Activated CD4-positive, alpha-beta memory T cell treated with anti-CD3 and anti-CD28 coated beads, Interleukin-2, amount 10 ng/mL, durations not matched to agents 7 days and 5 days (primary cell): ENCODE measurements at regions not wholly inside any gene's neighbourhood (a gene's known extent, or its start where the extent isn't known, plus 50 kb on each side); places are given as distances from the start of the nearest gene placed in this dataset.
"Not testable (repeated sequence)": the region's sequence is repeated elsewhere in the genome, so short reads cannot be mapped to it uniquely, and the experiment has no call there.

Experiments
- CTCF ChIA-PET: fragments of 350-600 bp; sonication (Branson Sonifier 250); formaldehyde crosslinking; loops from one replicate; lab custom pipeline; 2021; ENCODE audit warnings: antibody characterized with exemption, inconsistent platforms; lab: Charles Lee
- POLR2A ChIA-PET: fragments of 350-600 bp; sonication (Branson Sonifier 250); formaldehyde crosslinking; loops from one replicate; lab custom pipeline; 2021; ENCODE audit warnings: antibody characterized with exemption; lab: Charles Lee
- DNase-seq: peaks from one replicate; pipeline ENCODE4 v3.0.0-alpha.2; 2020
- H3K27ac Mint-ChIP-seq: one replicate; pipeline ENCODE4 v1.8.0; 2021; ENCODE audit warnings: mild to moderate bottlenecking, mixed read lengths
- H3K27me3 Mint-ChIP-seq: one replicate; pipeline ENCODE4 v1.8.0; 2021; ENCODE audit warnings: mixed read lengths
- H3K36me3 Mint-ChIP-seq: one replicate; pipeline ENCODE4 v1.8.0; 2021; ENCODE audit warnings: low read depth, mixed read lengths
- H3K4me1 Mint-ChIP-seq: one replicate; pipeline ENCODE4 v1.8.0; 2021; ENCODE audit warnings: mixed read lengths
- H3K4me3 Mint-ChIP-seq: one replicate; pipeline ENCODE4 v1.8.0; 2021; ENCODE audit warnings: mild to moderate bottlenecking, mixed read lengths
- H3K9me3 Mint-ChIP-seq: one replicate; pipeline ENCODE4 v1.8.0; 2021; ENCODE audit warnings: mixed read lengths

DNA sequence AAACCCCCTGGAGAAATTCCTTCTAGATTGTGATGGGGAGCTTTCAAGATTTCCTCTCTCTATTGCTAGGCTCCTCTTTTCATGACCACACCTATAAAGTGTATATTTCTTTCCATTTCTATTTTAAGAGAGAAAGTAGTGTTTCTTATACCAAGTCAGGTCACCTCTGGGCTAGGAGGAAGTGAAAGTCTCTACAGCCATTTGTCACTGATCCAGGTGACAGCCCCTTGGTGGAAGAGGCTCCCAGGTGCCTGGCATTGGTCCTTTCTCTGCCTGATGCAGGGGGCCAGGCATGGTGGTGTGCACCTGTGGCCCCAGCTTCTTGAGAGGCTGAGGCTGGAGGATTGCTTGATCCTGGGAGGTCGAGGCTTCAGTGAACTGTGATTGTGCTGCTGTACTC, 64.7 kb downstream of the DHCR7 start:
- no peaks in the 10 kb centered on the region for H3K4me1 Mint-ChIP-seq
- no peak overlapping the region for H3K27ac Mint-ChIP-seq
- peaks cover 2% of the 10 kb centered on the region for H3K27me3 Mint-ChIP-seq
- ChIA-PET POLR2A (no interaction called here), CTCF (no interaction called here)
- no peak overlapping the region for H3K4me3 Mint-ChIP-seq
- peaks cover 16% of the 10 kb centered on the region for H3K9me3 Mint-ChIP-seq
- H3K36me3 Mint-ChIP-seq: no peaks in the 10 kb centered on the region
- DNase-seq: no peak

DNA sequence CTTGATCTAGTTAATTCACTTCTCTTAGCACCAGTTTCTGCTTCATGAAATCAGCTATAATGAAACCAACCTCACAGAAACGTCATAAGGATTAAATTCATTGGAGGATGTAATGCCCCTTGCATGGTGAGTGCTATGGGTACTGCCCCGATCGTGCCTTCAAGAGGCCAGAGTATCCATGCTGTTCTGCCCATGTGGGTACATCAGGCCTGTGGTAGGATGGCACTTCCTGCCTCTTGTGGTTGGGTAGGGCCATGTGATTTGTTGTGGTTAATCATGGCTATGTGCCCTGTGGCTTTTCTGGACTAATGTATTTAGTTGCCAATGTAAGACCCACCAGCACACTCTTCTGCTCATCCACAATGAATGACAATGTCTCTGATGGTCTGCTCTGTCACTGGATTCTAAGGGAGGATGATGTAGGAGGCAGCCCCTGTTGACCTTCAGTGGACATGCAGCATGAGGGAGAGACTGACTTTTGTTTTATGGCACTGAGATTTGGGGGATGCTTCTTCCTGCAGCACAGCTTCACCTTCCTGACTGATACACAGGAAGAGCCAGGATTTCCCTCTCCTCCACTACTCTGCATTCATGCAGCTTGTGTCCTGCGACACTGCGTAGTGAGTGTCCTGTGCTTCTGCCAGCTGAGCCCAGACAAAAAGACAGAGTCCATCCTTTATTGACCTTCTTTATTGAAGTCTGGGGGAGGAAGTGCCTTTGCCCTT, 66.2 kb downstream of the DHCR7 start:
- H3K9me3 Mint-ChIP-seq: peaks cover 3% of the 10 kb centered on the region
- DNase-seq: no peak
- H3K4me1 Mint-ChIP-seq: no peaks in the 10 kb centered on the region
- POLR2A ChIA-PET: no interaction called here
- peaks cover 2% of the 10 kb centered on the region for H3K27me3 Mint-ChIP-seq
- H3K27ac Mint-ChIP-seq: no peak overlapping the region
- no peak overlapping the region for H3K4me3 Mint-ChIP-seq
- H3K36me3 Mint-ChIP-seq: no peaks in the 10 kb centered on the region
- CTCF ChIA-PET: no interaction called here

DNA sequence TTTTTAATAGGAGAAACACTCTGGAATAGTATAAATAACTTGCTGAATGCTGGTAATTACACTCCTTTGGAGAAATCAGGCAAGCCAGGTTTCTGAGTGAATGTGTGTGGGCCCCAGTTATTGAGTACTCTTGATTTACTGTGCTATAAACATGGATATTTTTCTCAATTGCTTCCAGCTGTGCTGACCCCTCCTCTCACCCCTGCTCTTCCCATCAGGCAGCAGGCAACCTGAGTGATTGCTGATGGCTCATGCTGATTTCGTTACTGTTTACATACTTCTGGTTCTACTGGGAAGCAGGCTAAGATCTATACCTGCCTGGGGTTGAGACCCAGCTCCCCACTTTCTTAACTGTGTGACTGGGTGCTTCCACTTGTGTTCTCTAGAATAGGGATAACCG, 68.5 kb downstream of the DHCR7 start:
- POLR2A ChIA-PET: no interaction called here
- Mint-ChIP-seq H3K9me3 (peaks cover 3% of the 10 kb centered on the region), H3K27me3 (peaks cover 2% of the 10 kb centered on the region), H3K27ac (no peak overlapping the region), H3K36me3 (no peaks in the 10 kb centered on the region), H3K4me3 (no peak overlapping the region), H3K4me1 (no peaks in the 10 kb centered on the region)
- CTCF ChIA-PET: no interaction called here
- no peak for DNase-seq

DNA sequence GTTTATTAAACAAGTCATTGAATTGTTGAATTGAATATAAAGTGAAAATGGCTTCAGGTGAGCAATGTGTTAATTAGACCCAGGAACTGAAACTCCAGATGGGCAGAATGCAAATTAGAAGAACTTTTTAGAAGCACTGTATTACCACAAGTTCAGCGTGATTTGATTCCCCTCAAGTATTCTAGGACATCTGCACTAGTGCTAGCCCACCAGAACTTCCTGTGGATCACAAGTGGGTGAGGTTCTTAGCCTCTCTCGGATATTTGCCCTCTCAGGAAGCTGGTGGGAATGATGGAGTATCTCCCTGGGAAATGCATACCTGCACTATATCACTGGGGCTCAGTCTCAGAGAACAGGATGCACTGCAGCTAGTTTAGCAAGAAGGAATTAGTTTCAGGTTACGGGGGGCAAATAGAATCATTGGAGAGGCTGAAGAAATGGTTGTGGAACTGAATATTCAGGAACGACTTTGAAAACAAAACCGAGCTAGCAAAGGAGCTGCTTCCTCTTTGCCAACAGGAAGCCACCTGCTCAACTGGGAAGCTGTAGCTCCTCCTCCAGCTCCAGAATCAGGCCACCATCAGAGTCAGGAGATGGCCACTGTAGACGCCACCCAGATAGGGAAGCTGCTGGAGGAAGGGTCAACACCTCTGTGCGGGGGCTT, 74.3 kb downstream of the DHCR7 start:
- Mint-ChIP-seq H3K27me3 (peaks cover 2% of the 10 kb centered on the region), H3K36me3 (no peaks in the 10 kb centered on the region), H3K27ac (no peak overlapping the region), H3K4me1 (no peaks in the 10 kb centered on the region), H3K9me3 (peaks cover 1% of the 10 kb centered on the region), H3K4me3 (no peak overlapping the region)
- DNase-seq: no peak
- CTCF ChIA-PET: no interaction called here
- POLR2A ChIA-PET: no interaction called here

DNA sequence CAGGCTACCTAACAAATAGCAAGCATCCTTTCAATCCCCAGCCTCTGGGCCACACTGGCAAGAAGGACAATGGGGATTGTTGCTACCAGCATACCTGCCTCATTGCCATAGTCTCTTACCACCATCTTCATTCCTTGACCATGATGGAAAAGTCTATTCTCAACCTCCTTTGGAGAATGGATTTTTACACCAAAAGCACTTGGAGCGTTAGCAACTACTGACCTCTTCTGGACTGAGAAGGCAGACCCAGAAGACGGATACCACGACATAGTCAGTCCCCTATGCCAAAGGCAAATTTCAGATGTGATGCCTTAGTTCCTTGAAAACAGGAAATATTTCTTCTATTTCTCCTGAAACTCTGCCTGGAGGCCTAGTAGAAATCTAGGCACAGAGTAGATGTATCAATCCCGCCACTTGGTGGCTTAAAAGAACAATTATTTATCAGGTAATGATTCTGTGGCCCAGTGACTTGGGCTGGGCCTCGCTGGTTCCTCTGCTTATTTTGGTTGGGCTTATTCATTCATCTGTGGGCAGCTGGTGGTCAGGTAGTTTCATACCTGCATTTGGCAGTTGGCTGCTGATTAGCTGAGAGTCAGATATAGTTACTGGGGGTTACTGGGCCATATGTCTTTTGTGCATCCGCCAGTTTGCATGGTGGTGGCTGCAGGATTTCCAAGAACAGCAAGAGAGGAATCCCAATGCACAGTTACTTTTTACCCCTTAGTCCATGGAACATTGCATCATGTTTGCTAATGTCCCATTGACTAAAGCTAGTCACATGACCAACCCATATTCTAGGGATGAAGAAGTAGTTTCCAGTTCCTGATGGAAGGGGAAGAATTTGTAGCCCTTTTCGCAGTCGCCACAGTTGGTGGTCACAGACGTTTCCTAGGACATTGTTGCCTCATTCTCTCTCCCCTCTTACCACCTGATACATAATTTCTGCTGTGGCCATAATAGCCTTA, 75.2 kb downstream of the DHCR7 start:
- H3K27me3 Mint-ChIP-seq: no peaks in the 10 kb centered on the region
- POLR2A ChIA-PET: no interaction called here
- H3K36me3 Mint-ChIP-seq: no peaks in the 10 kb centered on the region
- H3K4me1 Mint-ChIP-seq: no peaks in the 10 kb centered on the region
- no peak overlapping the region for H3K4me3 Mint-ChIP-seq
- no peak overlapping the region for H3K27ac Mint-ChIP-seq
- no peak for DNase-seq
- CTCF ChIA-PET: no interaction called here
- no peaks in the 10 kb centered on the region for H3K9me3 Mint-ChIP-seq

DNA sequence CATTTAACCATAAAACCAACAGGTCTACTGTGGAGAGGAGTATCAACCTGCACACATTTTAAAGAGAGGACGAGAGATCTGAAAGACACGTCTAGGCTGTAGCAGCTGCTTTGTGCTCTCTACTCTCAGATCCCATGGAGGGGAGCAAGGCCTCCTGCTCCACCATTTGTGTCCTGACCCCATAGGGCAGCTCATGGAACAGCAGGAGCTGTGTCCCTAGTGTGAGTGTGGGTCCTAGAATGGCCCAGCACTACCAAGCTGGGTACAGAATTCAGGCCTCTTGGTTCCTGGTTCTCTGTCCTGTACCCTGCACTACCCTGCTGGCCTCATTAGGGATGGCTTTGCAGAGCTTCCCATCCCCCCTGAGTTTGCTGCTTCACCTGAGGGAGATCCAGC, 76.5 kb downstream of the DHCR7 start:
- H3K4me1 Mint-ChIP-seq: no peaks in the 10 kb centered on the region
- DNase-seq: no peak
- no peaks in the 10 kb centered on the region for H3K36me3 Mint-ChIP-seq
- H3K27ac Mint-ChIP-seq: no peak overlapping the region
- POLR2A ChIA-PET: no interaction called here
- no peaks in the 10 kb centered on the region for H3K27me3 Mint-ChIP-seq
- CTCF ChIA-PET: no interaction called here
- no peak overlapping the region for H3K4me3 Mint-ChIP-seq
- H3K9me3 Mint-ChIP-seq: no peaks in the 10 kb centered on the region

DNA sequence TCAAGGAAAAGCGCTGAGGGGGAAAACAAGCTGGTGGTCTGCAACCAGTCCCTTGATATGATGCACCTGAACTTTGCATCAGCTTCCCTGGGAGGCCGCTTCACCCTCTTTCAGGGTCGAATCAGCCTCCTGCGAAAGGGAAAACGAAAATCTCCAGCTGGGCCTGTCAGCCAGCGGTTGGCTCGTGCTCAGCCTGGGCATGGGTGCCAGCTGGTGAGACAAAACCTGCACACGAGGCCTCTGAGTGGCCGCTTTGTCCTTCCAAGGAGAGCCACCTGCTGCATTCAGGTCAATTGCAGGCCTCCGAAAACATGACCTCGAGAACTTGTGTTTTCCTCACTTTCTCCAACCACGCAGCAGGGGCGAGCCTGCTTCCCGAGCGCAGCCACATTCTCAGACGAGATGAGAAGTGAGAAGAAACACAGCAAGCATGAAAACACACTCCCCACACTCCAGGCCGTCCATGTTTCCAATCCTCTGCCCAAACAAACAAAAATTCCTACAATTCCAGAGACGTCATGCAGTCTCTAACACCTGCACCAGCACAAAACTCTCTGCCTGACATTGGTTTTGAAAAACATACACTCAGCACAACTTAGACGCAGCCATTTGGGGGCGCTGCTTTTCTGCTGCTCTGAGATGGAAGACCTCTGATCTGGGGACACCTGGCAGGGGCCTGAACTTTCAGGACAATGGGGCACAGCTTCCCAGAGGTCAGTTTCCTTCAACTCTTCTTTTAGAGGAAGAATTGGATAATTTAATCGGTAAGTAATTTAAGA, 77.1 kb downstream of the DHCR7 start:
- H3K4me3 Mint-ChIP-seq: no peak overlapping the region
- H3K27me3 Mint-ChIP-seq: no peaks in the 10 kb centered on the region
- ChIA-PET POLR2A (no interaction called here), CTCF (no interaction called here)
- no peaks in the 10 kb centered on the region for H3K9me3 Mint-ChIP-seq
- H3K36me3 Mint-ChIP-seq: no peaks in the 10 kb centered on the region
- no peak overlapping the region for H3K27ac Mint-ChIP-seq
- DNase-seq: no peak
- H3K4me1 Mint-ChIP-seq: no peaks in the 10 kb centered on the region

DNA sequence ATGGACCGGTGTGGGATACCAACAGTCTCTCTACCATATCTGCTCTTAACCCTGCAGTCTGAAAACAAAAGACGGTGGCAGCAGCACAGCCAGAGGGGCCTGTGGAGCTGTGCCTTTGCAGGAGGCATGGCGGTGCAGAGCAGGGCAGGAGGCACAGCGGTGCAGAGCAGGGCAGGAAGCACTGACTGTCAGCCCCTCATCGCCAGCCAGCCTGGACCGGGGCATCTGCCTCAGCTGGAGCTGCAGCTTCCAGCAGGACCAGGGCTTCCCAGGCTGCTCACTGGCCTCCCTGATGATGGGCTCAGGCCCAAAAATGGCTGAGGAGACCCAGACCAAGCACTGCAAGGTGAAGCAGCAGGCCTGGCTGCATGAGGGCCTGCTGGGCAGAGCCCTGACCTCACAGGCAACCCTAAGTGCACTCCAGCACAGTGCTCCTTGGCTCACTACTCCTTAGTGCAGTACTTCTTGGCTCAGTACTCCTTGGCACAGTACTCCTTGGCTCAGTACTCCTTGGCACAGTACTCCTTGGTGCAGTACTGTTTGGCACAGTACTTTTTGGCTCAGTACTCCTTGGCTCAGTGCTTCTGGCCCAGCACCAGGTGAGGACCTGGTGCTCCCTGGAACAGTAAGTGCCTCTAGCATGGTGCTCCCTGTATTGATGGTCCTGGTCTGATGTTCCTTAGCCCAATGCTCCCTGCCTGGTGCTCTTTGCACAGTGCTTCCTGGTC, 78.0 kb downstream of the DHCR7 start:
- no peaks in the 10 kb centered on the region for H3K4me1 Mint-ChIP-seq
- no peaks in the 10 kb centered on the region for H3K9me3 Mint-ChIP-seq
- H3K27ac Mint-ChIP-seq: no peak overlapping the region
- no peak for DNase-seq
- ChIA-PET CTCF (no interaction called here), POLR2A (no interaction called here)
- H3K27me3 Mint-ChIP-seq: no peaks in the 10 kb centered on the region
- H3K36me3 Mint-ChIP-seq: no peaks in the 10 kb centered on the region
- no peak overlapping the region for H3K4me3 Mint-ChIP-seq

DNA sequence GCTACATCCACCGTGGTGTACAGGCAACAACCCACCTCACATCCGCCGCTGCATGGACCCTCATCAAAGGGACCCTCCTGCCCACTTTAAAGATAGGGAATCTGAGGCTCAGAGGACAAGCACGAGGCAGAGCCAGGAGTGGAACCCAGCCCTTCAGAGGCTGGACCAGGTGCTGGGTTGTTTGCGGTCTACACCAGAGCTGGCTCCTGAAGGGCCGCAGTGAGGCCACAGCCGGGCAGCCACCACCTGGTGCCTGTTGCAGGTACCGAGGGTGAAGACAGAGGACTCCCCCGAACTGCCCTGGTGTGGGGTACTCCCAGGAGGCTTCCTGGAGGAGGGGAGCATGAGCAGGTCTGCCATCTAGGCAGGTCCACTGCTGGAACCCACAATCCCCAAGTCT, 78.8 kb downstream of the DHCR7 start:
- POLR2A ChIA-PET: no interaction called here
- Mint-ChIP-seq H3K27ac (no peak overlapping the region), H3K4me1 (no peaks in the 10 kb centered on the region), H3K4me3 (no peak overlapping the region), H3K36me3 (no peaks in the 10 kb centered on the region), H3K27me3 (no peaks in the 10 kb centered on the region), H3K9me3 (no peaks in the 10 kb centered on the region)
- DNase-seq: no peak
- CTCF ChIA-PET: no interaction called here

DNA sequence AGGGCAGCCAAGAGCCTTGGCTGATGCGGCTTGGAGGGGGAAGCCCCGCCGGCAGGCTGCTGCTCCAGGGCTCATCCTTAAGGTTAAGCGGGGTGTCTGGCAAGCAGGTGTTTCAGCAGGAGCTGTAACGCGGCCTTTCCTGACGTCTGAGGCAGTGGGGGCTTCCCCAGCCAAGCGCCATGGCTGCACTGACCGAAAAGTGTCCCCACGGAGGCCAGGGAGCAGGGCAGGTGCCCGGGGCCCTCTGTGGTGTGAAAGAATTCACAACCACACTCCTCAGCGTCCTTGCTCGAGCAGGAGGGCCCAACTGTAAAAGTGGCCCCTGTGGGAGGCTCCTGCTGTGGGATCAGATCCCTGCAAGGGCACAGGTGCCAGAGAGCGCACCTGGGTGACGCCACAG, 79.2 kb downstream of the DHCR7 start:
- Mint-ChIP-seq H3K27ac (no peak overlapping the region), H3K4me3 (no peak overlapping the region), H3K27me3 (no peaks in the 10 kb centered on the region), H3K4me1 (no peaks in the 10 kb centered on the region), H3K36me3 (no peaks in the 10 kb centered on the region), H3K9me3 (no peaks in the 10 kb centered on the region)
- ChIA-PET POLR2A (no interaction called here), CTCF (no interaction called here)
- DNase-seq: no peak

DNA sequence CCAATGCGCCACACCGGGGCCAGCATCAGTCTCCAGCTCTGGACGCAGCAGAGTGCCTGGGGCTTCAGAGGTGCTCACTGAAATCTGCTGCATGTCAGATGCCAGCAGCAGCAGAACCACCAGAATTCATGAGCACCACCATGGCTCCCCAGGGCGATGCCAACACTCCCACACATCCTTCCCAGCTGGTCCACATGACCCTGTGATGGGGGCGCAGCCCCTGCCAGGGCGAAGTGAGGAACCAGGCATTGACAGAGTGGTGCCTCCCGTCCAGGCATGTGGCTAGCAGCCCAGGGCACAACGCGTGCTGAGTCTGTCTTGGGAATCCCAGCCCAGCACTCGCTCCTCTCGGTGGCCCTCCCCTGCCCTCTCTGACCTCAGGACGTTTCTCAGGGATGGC, 80.4 kb downstream of the DHCR7 start:
- H3K4me3 Mint-ChIP-seq: no peak overlapping the region
- no peaks in the 10 kb centered on the region for H3K4me1 Mint-ChIP-seq
- ChIA-PET POLR2A (no interaction called here), CTCF (no interaction called here)
- H3K36me3 Mint-ChIP-seq: no peaks in the 10 kb centered on the region
- no peak for DNase-seq
- H3K27me3 Mint-ChIP-seq: no peaks in the 10 kb centered on the region
- no peak overlapping the region for H3K27ac Mint-ChIP-seq
- H3K9me3 Mint-ChIP-seq: no peaks in the 10 kb centered on the region

DNA sequence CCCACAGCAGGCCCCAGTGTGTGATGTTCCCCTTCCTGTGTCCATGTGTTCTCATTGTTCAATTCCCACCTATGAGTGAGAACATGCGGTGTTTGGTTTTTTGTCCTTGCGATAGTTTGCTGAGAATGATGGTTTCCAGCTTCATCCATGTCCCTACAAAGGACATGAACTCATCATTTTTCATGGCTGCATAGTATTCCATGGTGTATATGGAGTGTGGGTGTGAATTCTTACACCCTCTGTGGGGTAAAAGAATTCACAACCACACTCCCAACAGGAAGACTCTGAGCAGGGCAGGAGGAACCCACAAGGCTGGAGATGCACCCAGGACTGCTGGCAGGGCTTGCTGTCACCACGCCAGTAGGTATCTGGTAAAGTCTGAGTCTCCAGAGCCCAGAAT, 80.9 kb downstream of the DHCR7 start:
- CTCF ChIA-PET, H3K4me1 Mint-ChIP-seq, POLR2A ChIA-PET, DNase-seq, H3K36me3 Mint-ChIP-seq, H3K4me3 Mint-ChIP-seq, H3K9me3 Mint-ChIP-seq, H3K27me3 Mint-ChIP-seq, H3K27ac Mint-ChIP-seq: not testable (repeated sequence)
